H9 (cell line): ENCODE measurements at regions not wholly inside any gene's neighbourhood (a gene's known extent, or its start where the extent isn't known, plus 50 kb on each side); places are given as distances from the start of the nearest gene placed in this dataset.

Source experiments
- DNase-seq: peaks from one replicate; pipeline ENCODE4 v3.0.0-alpha.2; 2017
- H2AFZ ChIP-seq: one replicate; pipeline ENCODE4 v1.6.1; 2013; ENCODE audit warnings: mild to moderate bottlenecking, low read length, control low read depth, moderate library complexity
- H2AK5ac ChIP-seq: 2 replicates; pipeline ENCODE4 v1.6.1; 2013; ENCODE audit warnings: low read length, control low read depth, mixed read lengths; ENCODE audit not compliant: insufficient read length
- H2BK120ac ChIP-seq: one replicate; pipeline ENCODE4 v1.6.1; 2013; ENCODE audit warnings: low read depth, mild to moderate bottlenecking, low read length, control low read depth, inconsistent platforms; ENCODE audit not compliant: poor library complexity, severe bottlenecking
- H2BK12ac ChIP-seq: 2 replicates; pipeline ENCODE4 v1.6.1; 2013; ENCODE audit warnings: low read length, control low read depth, mixed read lengths, low read depth; ENCODE audit not compliant: insufficient read length
- H2BK15ac ChIP-seq: 2 replicates; pipeline ENCODE4 v1.6.1; 2013; ENCODE audit warnings: low read depth, low read length, control low read depth
- H2BK20ac ChIP-seq: one replicate; pipeline ENCODE4 v1.6.1; 2013; ENCODE audit warnings: low read depth, mild to moderate bottlenecking, low read length, control low read depth, inconsistent platforms; ENCODE audit not compliant: poor library complexity, severe bottlenecking
- H2BK5ac ChIP-seq: 2 replicates; pipeline ENCODE4 v1.6.1; 2013; ENCODE audit warnings: low read length, control low read depth, mixed read lengths; ENCODE audit not compliant: insufficient read length
- H3K14ac ChIP-seq: 2 replicates; pipeline ENCODE4 v1.6.1; 2013; ENCODE audit warnings: low read length, control low read depth; ENCODE audit not compliant: insufficient read depth
- H3K18ac ChIP-seq: 2 replicates; pipeline ENCODE4 v1.6.1; 2013; ENCODE audit warnings: low read depth, mild to moderate bottlenecking, mixed read lengths, low read length, control low read depth; ENCODE audit not compliant: insufficient read length
- H3K23ac ChIP-seq: 2 replicates; pipeline ENCODE4 v1.6.1; 2013; ENCODE audit warnings: low read length, control low read depth, mixed read lengths, low read depth; ENCODE audit not compliant: insufficient read length
- H3K23me2 ChIP-seq: 2 replicates; pipeline ENCODE4 v1.6.1; 2013; ENCODE audit warnings: low read depth, mild to moderate bottlenecking, mixed read lengths, low read length, control low read depth; ENCODE audit not compliant: insufficient read length, poor library complexity, severe bottlenecking
- H3K27ac ChIP-seq: 2 replicates; pipeline ENCODE4 v1.5.1; 2013; ENCODE audit warnings: low read length, control low read depth, mixed read lengths, low read depth; ENCODE audit not compliant: insufficient read length
- H3K27me3 ChIP-seq: 2 replicates; pipeline ENCODE4 v1.6.1; 2013; ENCODE audit warnings: low read length, control low read depth, inconsistent platforms; ENCODE audit not compliant: insufficient read depth
- H3K4ac ChIP-seq: 2 replicates; pipeline ENCODE4 v1.6.1; 2013; ENCODE audit warnings: low read depth, mild to moderate bottlenecking, control low read depth, inconsistent platforms, low read length, moderate library complexity
- H3K4me1 ChIP-seq: 2 replicates; pipeline ENCODE4 v1.6.1; 2013; ENCODE audit warnings: low read length, control low read depth, inconsistent platforms; ENCODE audit not compliant: insufficient read depth
- H3K4me2 ChIP-seq: 2 replicates; pipeline ENCODE4 v1.6.1; 2013; ENCODE audit warnings: low read length, control low read depth, mixed read lengths; ENCODE audit not compliant: insufficient read length, insufficient read depth
- H3K56ac ChIP-seq: 2 replicates; pipeline ENCODE4 v1.6.1; 2013; ENCODE audit warnings: low read depth, mild to moderate bottlenecking, mixed read lengths, low read length, control low read depth; ENCODE audit not compliant: insufficient read length
- H3K79me1 ChIP-seq: 2 replicates; pipeline ENCODE4 v1.6.1; 2013; ENCODE audit warnings: low read depth, mild to moderate bottlenecking, moderate library complexity, low read length, control low read depth, inconsistent platforms; ENCODE audit not compliant: insufficient read depth, poor library complexity, severe bottlenecking
- H3K79me2 ChIP-seq: 2 replicates; pipeline ENCODE4 v1.6.1; 2013; ENCODE audit warnings: low read length, control low read depth, inconsistent platforms; ENCODE audit not compliant: insufficient read depth
- H3K9ac ChIP-seq: 2 replicates; pipeline ENCODE4 v1.6.1; 2013; ENCODE audit warnings: low read length, control low read depth, mixed read lengths; ENCODE audit not compliant: insufficient read length; ENCODE audit errors: extremely low read depth
- H3K9me3 ChIP-seq: one replicate; pipeline ENCODE4 v1.6.1; 2013; ENCODE audit warnings: low read depth, low read length, inconsistent platforms; ENCODE audit not compliant: control insufficient read depth
- H3T11ph ChIP-seq: one replicate; pipeline ENCODE4 v1.6.1; 2013; ENCODE audit warnings: mild to moderate bottlenecking, low read length, control low read depth, inconsistent platforms
- H4K20me1 ChIP-seq: one replicate; pipeline ENCODE4 v1.6.1; 2013; ENCODE audit not compliant: control insufficient read depth, insufficient read length, insufficient read depth
- H4K5ac ChIP-seq: 2 replicates; pipeline ENCODE4 v1.6.1; 2013; ENCODE audit warnings: low read depth, mild to moderate bottlenecking, mixed read lengths, low read length, control low read depth; ENCODE audit not compliant: insufficient read length
- H4K8ac ChIP-seq: replicated peaks from 2 replicates; pipeline ENCODE4 v1.6.1; 2013; ENCODE audit warnings: low read length, control low read depth, mixed read lengths, low read depth; ENCODE audit not compliant: insufficient read length
- H4K91ac ChIP-seq: 2 replicates; pipeline ENCODE4 v1.6.1; 2013; ENCODE audit warnings: low read depth, mild to moderate bottlenecking, moderate library complexity, mixed read lengths, low read length, control low read depth; ENCODE audit not compliant: insufficient read length
- H3K27ac Mint-ChIP-seq, 3 experiments: 2 replicates in 2 of 3; 3 replicates in 1 of 3; pipeline ENCODE4 v1.8.0; 2020 to 2021; ENCODE audit warnings: mixed read lengths in 3 of 3, mild to moderate bottlenecking in 1 of 3, moderate library complexity in 1 of 3
- H3K27me3 Mint-ChIP-seq: 2 replicates; pipeline ENCODE4 v1.8.0; 2021; ENCODE audit warnings: low read depth, mild to moderate bottlenecking, moderate library complexity, mixed read lengths
- H3K36me3 Mint-ChIP-seq, 3 experiments: 2 replicates in 2 of 3; 3 replicates in 1 of 3; pipeline ENCODE4 v1.8.0; 2020 to 2021; ENCODE audit warnings: low read depth in 3 of 3, mixed read lengths in 3 of 3; ENCODE audit not compliant: insufficient read depth in 1 of 3
- H3K4me1 Mint-ChIP-seq, 2 experiments: 2 replicates each; pipeline ENCODE4 v1.8.0; 2020; ENCODE audit warnings: mixed read lengths in 2 of 2
- H3K4me3 Mint-ChIP-seq, 2 experiments: 2 replicates in 1 of 2; 3 replicates in 1 of 2; pipeline ENCODE4 v1.8.0; 2020 to 2021; ENCODE audit warnings: mild to moderate bottlenecking in 2 of 2, mixed read lengths in 2 of 2, moderate library complexity in 1 of 2
- H3K9me3 Mint-ChIP-seq, 2 experiments: 2 replicates in 1 of 2; 3 replicates in 1 of 2; pipeline ENCODE4 v1.8.0; 2020; ENCODE audit warnings: mild to moderate bottlenecking in 2 of 2, mixed read lengths in 2 of 2, moderate library complexity in 1 of 2
- CTCF ChIP-seq: fragments of 200-600 bp; sonication (generic); conservative IDR thresholded peaks from 3 replicates; pipeline ENCODE4 v1.8.0; 2021; ENCODE audit warnings: antibody characterized with exemption, mild to moderate bottlenecking
- WGBS: extraction: QIAGEN DNeasy Blood & Tissue Kit; methylation state at CpG from one replicate; pipeline ENCODE4 v1.1.7; 2013; ENCODE audit warnings: missing lambda C conversion rate, low lambda C conversion rate, mixed read lengths; ENCODE audit not compliant: insufficient read length; ENCODE audit errors: extremely low coverage; 5-methylcytosine and 5-hydroxymethylcytosine counted together

GRCh38 chr2:123493687-123494086, 531.4 kb upstream of the CNTNAP5 start:
- H3K27ac Mint-ChIP-seq: no peak overlapping the region; a peak in 1 of 7 replicates
- H2BK12ac ChIP-seq: no peak overlapping the region
- H4K5ac ChIP-seq: no peak overlapping the region
- H3K4ac ChIP-seq: no peak overlapping the region
- no peak overlapping the region for H2BK20ac ChIP-seq
- no peak for DNase-seq
- no peak overlapping the region for H4K91ac ChIP-seq
- no peak overlapping the region for H3K56ac ChIP-seq
- TF ChIP-seq CTCF: no peak
- H2BK15ac ChIP-seq: no peak overlapping the region
- no peaks in the 10 kb centered on the region for H3K79me2 ChIP-seq
- H3K27me3 ChIP-seq: no peaks in the 10 kb centered on the region
- no peaks in the 10 kb centered on the region for H4K20me1 ChIP-seq
- no peak overlapping the region for H2AK5ac ChIP-seq
- H3T11ph ChIP-seq: no peak overlapping the region
- no peak overlapping the region for H4K8ac ChIP-seq
- no peaks in the 10 kb centered on the region for H3K4me1 ChIP-seq
- H2AFZ ChIP-seq: no peak overlapping the region
- H3K23me2 ChIP-seq: no peaks in the 10 kb centered on the region
- no peaks in the 10 kb centered on the region; a peak in 1 of 7 replicates for H3K36me3 Mint-ChIP-seq
- H2BK120ac ChIP-seq: no peak overlapping the region
- H3K9me3 ChIP-seq: no peaks in the 10 kb centered on the region
- H3K14ac ChIP-seq: no peak overlapping the region
- H3K18ac ChIP-seq: no peak overlapping the region
- peaks cover 0 to 4% of the 10 kb centered on the region in 2 experiments; a peak in 1 of 5 replicates for H3K9me3 Mint-ChIP-seq
- no peak overlapping the region for H3K27ac ChIP-seq
- H3K4me3 Mint-ChIP-seq: no peak overlapping the region
- H3K27me3 Mint-ChIP-seq: no peaks in the 10 kb centered on the region
- H3K4me2 ChIP-seq: no peak overlapping the region
- H3K23ac ChIP-seq: no peak overlapping the region
- no peak overlapping the region for H2BK5ac ChIP-seq
- no peaks in the 10 kb centered on the region for H3K79me1 ChIP-seq
- no CpG with 5 or more reads among the region's 1 CpG for WGBS
- no peaks in the 10 kb centered on the region for H3K4me1 Mint-ChIP-seq
- H3K9ac ChIP-seq: no peak overlapping the region
